Ishikawa (cell line): ENCODE measurements at regions not wholly inside any gene's neighbourhood (a gene's known extent, or its start where the extent isn't known, plus 50 kb on each side); places are given as distances from the start of the nearest gene placed in this dataset.

Experiments used
- CEBPB ChIP-seq: IDR thresholded peaks from 2 replicates; pipeline ENCODE4 v1.6.1; 2012
- CREB1 ChIP-seq: IDR thresholded peaks from 2 replicates; pipeline ENCODE4 v1.6.1; 2012; ENCODE audit warnings: low read depth
- EGR1 ChIP-seq: IDR thresholded peaks from 2 replicates; pipeline ENCODE4 v1.6.1; 2012
- EP300 ChIP-seq: IDR thresholded peaks from 2 replicates; pipeline ENCODE4 v1.6.1; 2012; ENCODE audit warnings: borderline replicate concordance
- FOXM1 ChIP-seq: IDR thresholded peaks from 2 replicates; pipeline ENCODE4 v1.6.1; 2012; ENCODE audit warnings: low read depth, borderline replicate concordance
- NFIC ChIP-seq: IDR thresholded peaks from 2 replicates; pipeline ENCODE4 v1.6.1; 2012
- RAD21 ChIP-seq: IDR thresholded peaks from 2 replicates; pipeline ENCODE4 v1.6.1; 2012; ENCODE audit warnings: low read depth
- TAF1 ChIP-seq: IDR thresholded peaks from 2 replicates; pipeline ENCODE4 v1.6.1; 2012; ENCODE audit warnings: low read depth, mild to moderate bottlenecking
- TCF12 ChIP-seq: IDR thresholded peaks from 2 replicates; pipeline ENCODE4 v1.6.1; 2012; ENCODE audit warnings: low read depth
- TEAD4 ChIP-seq: IDR thresholded peaks from 2 replicates; pipeline ENCODE4 v1.6.1; 2012
- YY1 ChIP-seq: IDR thresholded peaks from 2 replicates; pipeline ENCODE4 v1.6.1; 2012; ENCODE audit warnings: low read depth
- ZBTB7A ChIP-seq: IDR thresholded peaks from 2 replicates; pipeline ENCODE4 v1.6.1; 2012; ENCODE audit warnings: low read depth
- TF ChIP-seq, protein P1 (sequence below): IDR thresholded peaks from 2 replicates; pipeline ENCODE4 v1.6.1; 2012; ENCODE audit warnings: low read depth, mild to moderate bottlenecking
- TF ChIP-seq, protein P2 (sequence below): IDR thresholded peaks from 2 replicates; pipeline ENCODE4 v1.6.1; 2012
- TF ChIP-seq, protein P3 (sequence below): IDR thresholded peaks from 2 replicates; pipeline ENCODE4 v1.6.1; 2012

DNA sequence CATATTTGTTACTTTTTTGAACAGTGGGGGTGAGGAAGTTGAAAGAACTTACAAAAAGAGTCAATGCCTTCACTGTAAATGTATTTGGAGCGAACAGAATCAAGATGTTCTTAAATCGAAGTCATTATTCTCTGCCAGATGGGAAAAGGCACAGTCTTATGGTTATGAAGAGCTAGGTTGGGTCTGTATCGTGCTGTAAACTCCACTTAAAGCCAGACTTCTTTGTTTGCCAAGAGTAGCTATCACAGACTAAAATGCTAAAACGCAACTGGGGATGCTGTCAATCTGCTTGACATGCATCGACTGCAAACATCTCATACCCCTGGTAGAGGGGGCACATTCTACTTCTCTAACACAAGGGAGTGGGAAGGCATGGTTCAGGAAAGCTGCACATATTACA is 160.4 kb downstream of the DACT1 start:
- TF ChIP-seq, protein P1, sequence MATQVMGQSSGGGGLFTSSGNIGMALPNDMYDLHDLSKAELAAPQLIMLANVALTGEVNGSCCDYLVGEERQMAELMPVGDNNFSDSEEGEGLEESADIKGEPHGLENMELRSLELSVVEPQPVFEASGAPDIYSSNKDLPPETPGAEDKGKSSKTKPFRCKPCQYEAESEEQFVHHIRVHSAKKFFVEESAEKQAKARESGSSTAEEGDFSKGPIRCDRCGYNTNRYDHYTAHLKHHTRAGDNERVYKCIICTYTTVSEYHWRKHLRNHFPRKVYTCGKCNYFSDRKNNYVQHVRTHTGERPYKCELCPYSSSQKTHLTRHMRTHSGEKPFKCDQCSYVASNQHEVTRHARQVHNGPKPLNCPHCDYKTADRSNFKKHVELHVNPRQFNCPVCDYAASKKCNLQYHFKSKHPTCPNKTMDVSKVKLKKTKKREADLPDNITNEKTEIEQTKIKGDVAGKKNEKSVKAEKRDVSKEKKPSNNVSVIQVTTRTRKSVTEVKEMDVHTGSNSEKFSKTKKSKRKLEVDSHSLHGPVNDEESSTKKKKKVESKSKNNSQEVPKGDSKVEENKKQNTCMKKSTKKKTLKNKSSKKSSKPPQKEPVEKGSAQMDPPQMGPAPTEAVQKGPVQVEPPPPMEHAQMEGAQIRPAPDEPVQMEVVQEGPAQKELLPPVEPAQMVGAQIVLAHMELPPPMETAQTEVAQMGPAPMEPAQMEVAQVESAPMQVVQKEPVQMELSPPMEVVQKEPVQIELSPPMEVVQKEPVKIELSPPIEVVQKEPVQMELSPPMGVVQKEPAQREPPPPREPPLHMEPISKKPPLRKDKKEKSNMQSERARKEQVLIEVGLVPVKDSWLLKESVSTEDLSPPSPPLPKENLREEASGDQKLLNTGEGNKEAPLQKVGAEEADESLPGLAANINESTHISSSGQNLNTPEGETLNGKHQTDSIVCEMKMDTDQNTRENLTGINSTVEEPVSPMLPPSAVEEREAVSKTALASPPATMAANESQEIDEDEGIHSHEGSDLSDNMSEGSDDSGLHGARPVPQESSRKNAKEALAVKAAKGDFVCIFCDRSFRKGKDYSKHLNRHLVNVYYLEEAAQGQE: no peak
- TF ChIP-seq FOXM1 (no peak), NFIC (no peak), YY1 (no peak), TCF12 (no peak), TAF1 (no peak), RAD21 (no peak)
- TF ChIP-seq, protein P2, sequence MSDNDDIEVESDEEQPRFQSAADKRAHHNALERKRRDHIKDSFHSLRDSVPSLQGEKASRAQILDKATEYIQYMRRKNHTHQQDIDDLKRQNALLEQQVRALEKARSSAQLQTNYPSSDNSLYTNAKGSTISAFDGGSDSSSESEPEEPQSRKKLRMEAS: no peak

DNA sequence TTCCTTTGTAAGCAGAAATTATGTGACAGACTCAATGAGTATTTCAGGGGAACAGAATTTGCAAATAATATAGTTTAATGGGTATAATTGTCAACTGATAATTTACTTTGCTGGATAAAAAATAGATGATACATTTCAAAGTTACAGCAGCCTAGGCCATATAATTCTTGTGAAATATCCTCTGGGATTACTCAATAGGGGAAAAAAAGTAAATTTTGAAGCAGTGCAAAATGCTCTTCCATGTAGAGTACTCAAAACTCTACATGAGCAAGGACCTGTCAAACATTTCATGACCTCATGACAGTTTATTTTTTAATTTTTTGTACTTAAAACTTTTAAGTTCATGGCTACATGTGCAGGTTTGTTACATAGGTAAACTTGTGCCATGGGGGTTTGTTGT is 163.3 kb downstream of the DACT1 start:
- TF ChIP-seq TAF1: no peak
- TF ChIP-seq FOXM1: no peak
- no peak for TF ChIP-seq ZBTB7A
- no peak for TF ChIP-seq CEBPB
- TF ChIP-seq, protein P3, sequence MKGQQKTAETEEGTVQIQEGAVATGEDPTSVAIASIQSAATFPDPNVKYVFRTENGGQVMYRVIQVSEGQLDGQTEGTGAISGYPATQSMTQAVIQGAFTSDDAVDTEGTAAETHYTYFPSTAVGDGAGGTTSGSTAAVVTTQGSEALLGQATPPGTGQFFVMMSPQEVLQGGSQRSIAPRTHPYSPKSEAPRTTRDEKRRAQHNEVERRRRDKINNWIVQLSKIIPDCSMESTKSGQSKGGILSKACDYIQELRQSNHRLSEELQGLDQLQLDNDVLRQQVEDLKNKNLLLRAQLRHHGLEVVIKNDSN: no peak
- TF ChIP-seq, protein P1: no peak
- TF ChIP-seq TEAD4: no peak
- no peak for TF ChIP-seq CREB1
- no peak for TF ChIP-seq RAD21
- no peak for TF ChIP-seq TCF12
- no peak for TF ChIP-seq EP300
- no peak for TF ChIP-seq NFIC
- TF ChIP-seq EGR1: no peak
- TF ChIP-seq YY1: no peak
- TF ChIP-seq, protein P2: no peak

DNA sequence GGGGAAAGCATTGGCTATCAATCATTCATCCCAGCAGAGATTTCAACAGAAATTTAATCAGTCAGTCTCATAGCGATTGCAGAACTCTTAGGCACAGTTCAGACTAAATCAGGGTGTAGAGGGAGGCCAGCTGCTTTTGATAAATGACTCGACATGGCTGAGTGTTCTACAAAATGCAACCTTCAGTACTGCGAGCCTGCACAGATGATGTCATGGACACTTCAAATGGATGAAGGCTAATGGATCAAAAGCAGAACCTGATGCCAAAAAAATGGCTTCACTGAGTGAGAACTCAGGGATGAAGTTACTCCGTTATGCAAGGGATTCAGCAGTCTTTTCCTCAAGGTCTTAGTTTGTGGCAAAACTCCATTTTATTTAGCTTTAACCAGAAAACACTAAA is 167.3 kb downstream of the DACT1 start:
- no peak for TF ChIP-seq TAF1
- TF ChIP-seq TEAD4: no peak
- no peak for TF ChIP-seq TCF12
- TF ChIP-seq, protein P3: no peak
- TF ChIP-seq, protein P1: no peak
- no peak for TF ChIP-seq YY1
- no peak for TF ChIP-seq NFIC
- TF ChIP-seq FOXM1: no peak
- no peak for TF ChIP-seq EGR1
- no peak for TF ChIP-seq CEBPB
- no peak for TF ChIP-seq RAD21
- no peak for TF ChIP-seq EP300
- TF ChIP-seq, protein P2: no peak
- no peak for TF ChIP-seq CREB1
- no peak for TF ChIP-seq ZBTB7A

DNA sequence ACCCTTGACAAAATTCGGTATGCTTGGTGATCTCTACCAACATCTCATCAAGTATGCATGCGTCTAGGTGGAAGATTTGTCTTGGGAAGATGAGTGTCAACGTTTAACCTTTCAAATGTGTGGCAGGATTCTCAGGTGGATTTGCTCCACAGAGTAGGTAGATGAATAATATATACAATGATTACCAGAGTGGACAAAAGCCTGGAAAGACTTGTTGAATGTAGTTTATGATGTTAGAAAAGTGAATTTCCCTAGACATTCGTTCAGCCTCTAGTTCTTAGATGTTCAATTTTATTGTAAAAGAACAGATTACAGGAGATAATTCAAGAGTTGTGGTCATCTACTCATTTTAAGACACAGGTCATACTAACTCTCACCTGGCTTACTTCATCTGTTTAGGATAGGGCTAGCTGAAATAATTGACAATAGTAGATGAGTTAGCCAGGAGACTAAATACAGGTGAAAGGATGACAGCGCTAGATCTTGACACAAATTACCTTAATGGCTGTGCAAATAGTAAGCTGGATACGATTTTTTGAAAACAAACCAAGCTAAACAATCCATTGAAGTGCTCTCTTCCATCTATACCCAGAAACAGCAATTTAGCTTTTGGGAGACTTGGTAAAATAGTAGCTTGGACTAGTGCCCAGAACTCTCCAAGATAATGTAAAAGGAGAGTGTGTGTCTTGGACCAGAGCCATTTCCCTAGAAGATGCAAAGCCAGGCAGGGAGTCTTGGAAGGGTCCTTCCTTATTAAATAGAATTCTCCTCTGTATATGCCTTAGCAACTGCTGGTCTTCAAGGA is 168.0 kb downstream of the DACT1 start:
- TF ChIP-seq CEBPB (no peak), RAD21 (no peak), NFIC (no peak), ZBTB7A (no peak)
- TF ChIP-seq, protein P3: no peak
- TF ChIP-seq, protein P2: no peak
